ENCODE measurements at regions not wholly inside any gene's neighbourhood (a gene's known extent, or its start where the extent isn't known, plus 50 kb on each side); places are given as distances from the start of the nearest gene placed in this dataset.

DNA sequence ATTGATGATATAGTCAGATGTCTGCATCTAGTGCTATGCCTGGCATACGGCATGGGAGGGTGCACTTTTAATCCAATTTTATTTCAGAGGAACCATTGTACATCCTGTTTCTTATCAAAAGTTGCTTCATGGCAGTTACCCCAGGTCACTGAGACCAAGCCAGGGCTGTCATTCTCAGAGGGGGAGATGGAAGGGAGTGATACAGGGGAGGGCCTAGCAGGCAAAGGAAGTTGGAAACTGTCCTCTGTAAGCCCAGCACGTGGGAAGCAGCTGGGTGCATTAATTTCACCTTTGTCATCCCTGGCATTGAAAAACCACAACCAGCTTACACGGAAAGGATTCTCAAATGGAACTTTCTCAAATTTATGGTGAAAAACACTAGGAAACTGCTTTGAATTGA, 458.7 kb upstream of the ADAMTS5 start:
- Histone ChIP-seq H3K36me3 (ENCODE audit: control insufficient read depth in 1 of 2, insufficient read depth in 2 of 2, low read depth in 1 of 2, low read length in 2 of 2) (no peaks in the 10 kb centered on the region), H3K18ac (ENCODE audit: low read depth in 1 of 2, low read length in 2 of 2) (peak overlapping the region in 1 of 2 experiments; percentile 3), H2BK15ac (ENCODE audit: low read depth, poor library complexity, severe bottlenecking) (no peak overlapping the region), H3K27ac (ENCODE audit: low read length, poor library complexity, severe bottlenecking) (peak overlapping the region; percentile 9), H3K4ac (ENCODE audit: low read depth in 1 of 2, low read length in 2 of 2) (peak overlapping the region in 1 of 2 experiments; percentile 68), H2AK5ac (ENCODE audit: low read length, severe bottlenecking) (no peak overlapping the region), H3K4me1 (ENCODE audit: control insufficient read depth, insufficient read depth, low read depth, low read length) (peaks cover 3% of the 10 kb centered on the region), H3K9me3 (ENCODE audit: control insufficient read depth, low read length) (no peaks in the 10 kb centered on the region), H2AFZ (ENCODE audit: low read depth, low read length) (no peak overlapping the region), H2BK120ac (ENCODE audit: low read depth, low read length) (no peak overlapping the region), H3K23ac (ENCODE audit: low read length in 2 of 2) (no peak overlapping the region), H3K9ac (ENCODE audit: low read length) (no peak overlapping the region), H3K14ac (ENCODE audit: low read length in 2 of 2) (no peak overlapping the region), H3K79me1 (replicated peaks; ENCODE audit: low read length, poor library complexity, severe bottlenecking) (no peaks in the 10 kb centered on the region), H3K27me3 (ENCODE audit: control insufficient read depth in 1 of 2, insufficient read depth in 1 of 2, low read length in 2 of 2) (no peaks in the 10 kb centered on the region), H2BK5ac (ENCODE audit: low read depth, low read length, poor library complexity, severe bottlenecking) (no peak overlapping the region), H4K91ac (ENCODE audit: low read length) (peak overlapping the region; percentile 43), H3K4me2 (ENCODE audit: low read length, poor library complexity, severe bottlenecking) (no peak overlapping the region), H3K4me3 (ENCODE audit: insufficient read depth in 1 of 2, low read depth in 1 of 2, low read length in 2 of 2) (no peak overlapping the region), H2BK12ac (ENCODE audit: low read length in 2 of 2) (peak overlapping the region in 1 of 2 experiments; percentile 83), H4K8ac (ENCODE audit: low read length) (no peak overlapping the region)
- WGBS = 41% methylated on average over 3 of the region's 3 CpGs
- DNase-seq = peak; percentile 70

DNA sequence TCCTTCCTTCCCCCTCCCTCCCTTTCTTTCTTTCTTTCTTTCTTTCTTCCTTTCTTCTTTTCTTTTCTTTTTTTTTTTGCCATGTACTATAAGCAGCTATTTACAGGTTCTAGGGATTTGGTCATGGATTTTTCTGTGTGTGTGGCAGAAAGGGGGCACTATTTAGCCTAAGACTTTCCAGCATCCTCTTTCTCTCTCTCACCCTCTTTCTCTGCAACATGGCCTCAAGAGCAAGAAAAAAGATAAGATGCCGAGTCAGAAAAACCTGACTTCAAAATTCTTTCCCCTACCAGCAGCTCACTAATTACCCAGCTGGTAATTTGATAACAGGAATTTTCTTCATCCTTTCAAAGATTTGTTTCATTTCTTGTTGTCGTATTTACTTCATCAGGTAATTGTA, 458.3 kb upstream of the ADAMTS5 start:
- no peak overlapping the region for H2BK120ac ChIP-seq (ENCODE audit: low read depth, low read length)
- no peaks in the 10 kb centered on the region for H3K9me3 ChIP-seq (ENCODE audit: control insufficient read depth, low read length)
- no peaks in the 10 kb centered on the region for H3K36me3 ChIP-seq (ENCODE audit: control insufficient read depth in 1 of 2, insufficient read depth in 2 of 2, low read depth in 1 of 2, low read length in 2 of 2)
- 79% methylated on average over 2 of the region's 2 CpGs for WGBS
- peaks cover 3% of the 10 kb centered on the region for H3K4me1 ChIP-seq (ENCODE audit: control insufficient read depth, insufficient read depth, low read depth, low read length)
- no peak overlapping the region for H4K8ac ChIP-seq (ENCODE audit: low read length)
- no peak overlapping the region for H4K91ac ChIP-seq (ENCODE audit: low read length)
- H3K27ac ChIP-seq (ENCODE audit: low read length, poor library complexity, severe bottlenecking) = peak overlapping the region; percentile 20
- H3K14ac ChIP-seq (ENCODE audit: low read length in 2 of 2) = no peak overlapping the region
- H3K79me1 ChIP-seq (replicated peaks; ENCODE audit: low read length, poor library complexity, severe bottlenecking) = no peaks in the 10 kb centered on the region
- no peak overlapping the region for H2BK15ac ChIP-seq (ENCODE audit: low read depth, poor library complexity, severe bottlenecking)
- no peak overlapping the region for H3K4me2 ChIP-seq (ENCODE audit: low read length, poor library complexity, severe bottlenecking)
- no peak overlapping the region for H2AFZ ChIP-seq (ENCODE audit: low read depth, low read length)
- no peak overlapping the region for H3K18ac ChIP-seq (ENCODE audit: low read depth in 1 of 2, low read length in 2 of 2)
- H2BK5ac ChIP-seq (ENCODE audit: low read depth, low read length, poor library complexity, severe bottlenecking) = no peak overlapping the region
- no peak overlapping the region for H3K23ac ChIP-seq (ENCODE audit: low read length in 2 of 2)
- no peak overlapping the region for H2BK12ac ChIP-seq (ENCODE audit: low read length in 2 of 2)
- H3K27me3 ChIP-seq (ENCODE audit: control insufficient read depth in 1 of 2, insufficient read depth in 1 of 2, low read length in 2 of 2) = no peaks in the 10 kb centered on the region
- no peak overlapping the region for H3K9ac ChIP-seq (ENCODE audit: low read length)
- H3K4ac ChIP-seq (ENCODE audit: low read depth in 1 of 2, low read length in 2 of 2) = no peak overlapping the region
- DNase-seq = no peak
- H2AK5ac ChIP-seq (ENCODE audit: low read length, severe bottlenecking) = peak overlapping the region; percentile 52
- H3K4me3 ChIP-seq (ENCODE audit: insufficient read depth in 1 of 2, low read depth in 1 of 2, low read length in 2 of 2) = no peak overlapping the region

DNA sequence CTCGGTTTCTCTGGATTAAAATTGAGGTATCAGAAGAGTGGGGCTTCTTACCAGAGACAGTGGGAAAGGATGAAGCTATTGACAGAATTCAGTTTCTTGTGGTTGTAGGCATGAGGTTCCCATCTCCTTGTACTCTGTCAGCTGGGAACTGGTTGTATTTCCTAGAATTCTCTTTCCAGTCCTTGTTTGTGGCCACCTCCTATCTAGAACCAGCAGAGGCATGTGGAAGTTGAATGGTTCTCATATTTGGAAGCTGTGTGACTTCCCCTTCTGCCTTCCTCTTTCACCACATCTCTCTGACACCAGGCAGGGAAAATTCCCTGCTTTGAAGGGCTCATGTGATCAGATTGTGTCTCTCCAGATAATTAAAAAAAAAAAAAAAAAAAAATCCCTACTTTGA, 457.7 kb upstream of the ADAMTS5 start:
- Histone ChIP-seq H3K4me2 (ENCODE audit: low read length, poor library complexity, severe bottlenecking) (no peak overlapping the region), H2BK5ac (ENCODE audit: low read depth, low read length, poor library complexity, severe bottlenecking) (peak overlapping the region; percentile 93)

DNA sequence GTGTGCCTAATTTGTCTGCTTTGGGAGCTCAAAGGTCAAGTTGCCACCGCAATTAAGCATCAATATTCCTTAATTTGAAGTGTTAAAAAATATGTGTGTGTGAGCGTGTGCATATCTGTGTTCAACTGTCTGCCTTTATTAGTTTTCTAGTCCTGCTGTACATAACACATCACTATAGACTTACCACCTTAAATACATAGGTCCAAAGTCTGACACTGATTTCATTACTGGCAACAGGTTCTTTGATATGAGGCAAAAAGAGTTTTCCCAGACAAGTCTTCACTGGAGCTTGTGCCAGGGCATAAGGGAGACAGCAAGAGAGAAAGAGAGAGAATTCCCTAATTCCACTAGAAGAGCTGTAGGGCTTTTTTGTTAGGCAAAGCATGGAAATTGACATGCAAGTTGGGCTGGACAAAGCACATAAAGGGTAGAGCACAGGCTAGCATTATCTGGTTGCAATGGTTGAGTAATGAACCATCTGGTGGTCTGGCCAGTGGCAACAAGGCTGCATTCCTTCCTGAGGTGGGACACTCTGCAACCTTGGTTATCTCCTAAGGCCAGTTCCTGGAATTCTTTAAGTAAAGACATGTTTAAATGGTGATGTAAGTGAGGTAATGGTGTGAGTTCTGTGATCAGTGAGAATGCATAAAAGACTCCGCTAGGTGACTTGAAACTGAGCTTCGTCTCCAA, 457.2 kb upstream of the ADAMTS5 start:
- no peak overlapping the region for H3K23ac ChIP-seq (ENCODE audit: low read length in 2 of 2)
- H2BK15ac ChIP-seq (ENCODE audit: low read depth, poor library complexity, severe bottlenecking) = no peak overlapping the region
- H3K18ac ChIP-seq (ENCODE audit: low read depth in 1 of 2, low read length in 2 of 2) = peak overlapping the region; percentile 57 to 61
- DNase-seq = peak; percentile 37
- H3K27ac ChIP-seq (ENCODE audit: low read length, poor library complexity, severe bottlenecking) = peak overlapping the region; percentile 81
- H2BK12ac ChIP-seq (ENCODE audit: low read length in 2 of 2) = peak overlapping the region; percentile 38 to 45
- peak overlapping the region; percentile 90 for H2AK5ac ChIP-seq (ENCODE audit: low read length, severe bottlenecking)
- H3K4me1 ChIP-seq (ENCODE audit: control insufficient read depth, insufficient read depth, low read depth, low read length) = peaks cover 3% of the 10 kb centered on the region
- H3K9ac ChIP-seq (ENCODE audit: low read length) = peak overlapping the region; percentile 41
- no peaks in the 10 kb centered on the region for H3K9me3 ChIP-seq (ENCODE audit: control insufficient read depth, low read length)
- H3K4me3 ChIP-seq (ENCODE audit: insufficient read depth in 1 of 2, low read depth in 1 of 2, low read length in 2 of 2) = no peak overlapping the region
- no peak overlapping the region for H2BK120ac ChIP-seq (ENCODE audit: low read depth, low read length)
- no peaks in the 10 kb centered on the region for H3K79me1 ChIP-seq (replicated peaks; ENCODE audit: low read length, poor library complexity, severe bottlenecking)
- H3K14ac ChIP-seq (ENCODE audit: low read length in 2 of 2) = no peak overlapping the region
- H3K4ac ChIP-seq (ENCODE audit: low read depth in 1 of 2, low read length in 2 of 2) = no peak overlapping the region
- peak overlapping the region; percentile 93 for H2BK5ac ChIP-seq (ENCODE audit: low read depth, low read length, poor library complexity, severe bottlenecking)
- no peak overlapping the region for H3K4me2 ChIP-seq (ENCODE audit: low read length, poor library complexity, severe bottlenecking)
- no peak overlapping the region for H4K91ac ChIP-seq (ENCODE audit: low read length)
- WGBS = 92% methylated on average over 3 of the region's 4 CpGs
- H3K36me3 ChIP-seq (ENCODE audit: control insufficient read depth in 1 of 2, insufficient read depth in 2 of 2, low read depth in 1 of 2, low read length in 2 of 2) = no peaks in the 10 kb centered on the region
- no peaks in the 10 kb centered on the region for H3K27me3 ChIP-seq (ENCODE audit: control insufficient read depth in 1 of 2, insufficient read depth in 1 of 2, low read length in 2 of 2)
- H4K8ac ChIP-seq (ENCODE audit: low read length) = no peak overlapping the region
- no peak overlapping the region for H2AFZ ChIP-seq (ENCODE audit: low read depth, low read length)

More for the DNA sequence above, 457.7 kb upstream of the ADAMTS5 start:
- Histone ChIP-seq H3K14ac (ENCODE audit: low read length in 2 of 2) (no peak overlapping the region), H3K9ac (ENCODE audit: low read length) (no peak overlapping the region), H3K4ac (ENCODE audit: low read depth in 1 of 2, low read length in 2 of 2) (peak overlapping the region in 1 of 2 experiments; percentile 14), H2BK12ac (ENCODE audit: low read length in 2 of 2) (peak overlapping the region in 1 of 2 experiments; percentile 45), H3K27me3 (ENCODE audit: control insufficient read depth in 1 of 2, insufficient read depth in 1 of 2, low read length in 2 of 2) (no peaks in the 10 kb centered on the region), H4K91ac (ENCODE audit: low read length) (no peak overlapping the region), H3K27ac (ENCODE audit: low read length, poor library complexity, severe bottlenecking) (peak overlapping the region; percentile 81), H3K79me1 (replicated peaks; ENCODE audit: low read length, poor library complexity, severe bottlenecking) (no peaks in the 10 kb centered on the region), H2BK15ac (ENCODE audit: low read depth, poor library complexity, severe bottlenecking) (no peak overlapping the region), H2AK5ac (ENCODE audit: low read length, severe bottlenecking) (peak overlapping the region; percentile 90), H2AFZ (ENCODE audit: low read depth, low read length) (no peak overlapping the region), H3K23ac (ENCODE audit: low read length in 2 of 2) (no peak overlapping the region), H3K4me3 (ENCODE audit: insufficient read depth in 1 of 2, low read depth in 1 of 2, low read length in 2 of 2) (no peak overlapping the region), H3K9me3 (ENCODE audit: control insufficient read depth, low read length) (no peaks in the 10 kb centered on the region), H2BK120ac (ENCODE audit: low read depth, low read length) (no peak overlapping the region), H3K36me3 (ENCODE audit: control insufficient read depth in 1 of 2, insufficient read depth in 2 of 2, low read depth in 1 of 2, low read length in 2 of 2) (no peaks in the 10 kb centered on the region), H3K18ac (ENCODE audit: low read depth in 1 of 2, low read length in 2 of 2) (peak overlapping the region in 1 of 2 experiments; percentile 61), H3K4me1 (ENCODE audit: control insufficient read depth, insufficient read depth, low read depth, low read length) (peaks cover 3% of the 10 kb centered on the region), H4K8ac (ENCODE audit: low read length) (no peak overlapping the region)
- DNase-seq = peak; percentile 45
- WGBS = 90% methylated on average over 1 of the region's 1 CpG
